ENCODE measurements at regions not wholly inside any gene's neighbourhood (a gene's known extent, or its start where the extent isn't known, plus 50 kb on each side); places are given as distances from the start of the nearest gene placed in this dataset.

GRCh38 chr16:86082418-86083030 is 183.6 kb downstream of the IRF8 start:
- TF ChIP-seq GATA2 (IDR thresholded peaks at IDR 0.05; ENCODE audit: insufficient read depth, insufficient read length, low read depth, low read length) (no peak), MYC (IDR thresholded peaks at IDR 0.05; ENCODE audit: low read depth, low read length) (no peak)

Data from endothelial cell of umbilical vein (primary cell).